ENCODE measurements at regions not wholly inside any gene's neighbourhood (a gene's known extent, or its start where the extent isn't known, plus 50 kb on each side); places are given as distances from the start of the nearest gene placed in this dataset.

GRCh38 chr14:43649508-43649907, 857.6 kb downstream of the FSCB start:
- no peak for TF ChIP-seq POLR2A (IDR thresholded peaks at IDR 0.05)
- TF ChIP-seq, protein P1, sequence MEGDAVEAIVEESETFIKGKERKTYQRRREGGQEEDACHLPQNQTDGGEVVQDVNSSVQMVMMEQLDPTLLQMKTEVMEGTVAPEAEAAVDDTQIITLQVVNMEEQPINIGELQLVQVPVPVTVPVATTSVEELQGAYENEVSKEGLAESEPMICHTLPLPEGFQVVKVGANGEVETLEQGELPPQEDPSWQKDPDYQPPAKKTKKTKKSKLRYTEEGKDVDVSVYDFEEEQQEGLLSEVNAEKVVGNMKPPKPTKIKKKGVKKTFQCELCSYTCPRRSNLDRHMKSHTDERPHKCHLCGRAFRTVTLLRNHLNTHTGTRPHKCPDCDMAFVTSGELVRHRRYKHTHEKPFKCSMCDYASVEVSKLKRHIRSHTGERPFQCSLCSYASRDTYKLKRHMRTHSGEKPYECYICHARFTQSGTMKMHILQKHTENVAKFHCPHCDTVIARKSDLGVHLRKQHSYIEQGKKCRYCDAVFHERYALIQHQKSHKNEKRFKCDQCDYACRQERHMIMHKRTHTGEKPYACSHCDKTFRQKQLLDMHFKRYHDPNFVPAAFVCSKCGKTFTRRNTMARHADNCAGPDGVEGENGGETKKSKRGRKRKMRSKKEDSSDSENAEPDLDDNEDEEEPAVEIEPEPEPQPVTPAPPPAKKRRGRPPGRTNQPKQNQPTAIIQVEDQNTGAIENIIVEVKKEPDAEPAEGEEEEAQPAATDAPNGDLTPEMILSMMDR (IDR thresholded peaks at IDR 0.05 in 8 of 11, conservative IDR thresholded peaks at IDR 0.05 in 3 of 11): no peak

Data from spleen (tissue), 7 donors.